Loucy (cell line): ENCODE measurements at regions not wholly inside any gene's neighbourhood (a gene's known extent, or its start where the extent isn't known, plus 50 kb on each side); places are given as distances from the start of the nearest gene placed in this dataset.
"Not testable (repeated sequence)": the region's sequence is repeated elsewhere in the genome, so short reads cannot be mapped to it uniquely, and the experiment has no call there.

Source experiments
- CTCF ChIP-seq: fragments of 200-600 bp; sonication (generic); conservative IDR thresholded peaks from 2 replicates; pipeline ENCODE4 v1.5.1; 2014; ENCODE audit warnings: mild to moderate bottlenecking, antibody characterized with exemption, low read length
- EZH2phosphoT487 ChIP-seq: fragments of 200-600 bp; IDR thresholded peaks from 2 replicates; pipeline ENCODE4 v1.6.1; 2018; ENCODE audit warnings: antibody characterized with exemption, mild to moderate bottlenecking, moderate library complexity, borderline replicate concordance

GRCh38 chr4:130012806-130013205 lies 916.9 kb downstream of the C4orf33 start:
- not testable (repeated sequence) for TF ChIP-seq CTCF, EZH2phosphoT487
